ENCODE measurements at regions not wholly inside any gene's neighbourhood (a gene's known extent, or its start where the extent isn't known, plus 50 kb on each side); places are given as distances from the start of the nearest gene placed in this dataset.

- intact Hi-C loops (cut with DNase I; ENCODE audit: low total_unique reads) (no loop called here), in situ Hi-C loops (cut with MboI; ENCODE audit: low pct_ligation_motif_present in 1 of 4, low pct_unique_long_range_greater_than_20kb in 1 of 4, low sequenced_read_pairs in 3 of 4) (no loop called here)
- no peaks in the 10 kb centered on the region for H3K27me3 ChIP-seq
- no peak overlapping the region for H3K27ac ChIP-seq
- DNase-seq, result no peak
- no peak overlapping the region for H3K4me3 ChIP-seq
- H3K4me1 ChIP-seq, result no peaks in the 10 kb centered on the region
- H3K9me3 ChIP-seq, result no peaks in the 10 kb centered on the region
- no peaks in the 10 kb centered on the region for H3K36me3 ChIP-seq
- 79 to 80% methylated on average over 1 of the region's 1 CpG for WGBS, 2 donors (ENCODE audit: low coverage in 1 of 2)
- no peak for TF ChIP-seq CTCF (IDR thresholded peaks at IDR 0.05)
- no peak for TF ChIP-seq EP300 (IDR thresholded peaks at IDR 0.05; ENCODE audit: low read depth)
- no peak for TF ChIP-seq POLR2AphosphoS5 (IDR thresholded peaks at IDR 0.05)
- TF ChIP-seq POLR2A (IDR thresholded peaks at IDR 0.05), result no peak
These were observed 201.5 kb upstream of the ITGA4 start for GRCh38 chr2:181255651-181256050.

- DNase-seq, result no peak
- TF ChIP-seq EP300 (IDR thresholded peaks at IDR 0.05; ENCODE audit: low read depth), result no peak
- TF ChIP-seq CTCF (IDR thresholded peaks at IDR 0.05), result no peak
- TF ChIP-seq POLR2AphosphoS5 (IDR thresholded peaks at IDR 0.05), result no peak
- TF ChIP-seq POLR2A (IDR thresholded peaks at IDR 0.05), result no peak
- intact Hi-C loops (cut with DNase I; ENCODE audit: low total_unique reads), result no loop called here
These were observed 198.5 kb upstream of the ITGA4 start for GRCh38 chr2:181258720-181259119.

GRCh38 chr2:181262782-181263181, 194.4 kb upstream of the ITGA4 start:
- Histone ChIP-seq H3K4me3 (no peak overlapping the region), H3K4me1 (no peaks in the 10 kb centered on the region), H3K27ac (no peak overlapping the region), H3K27me3 (no peaks in the 10 kb centered on the region), H3K9me3 (no peaks in the 10 kb centered on the region), H3K36me3 (no peaks in the 10 kb centered on the region)
- intact Hi-C loops (cut with DNase I; ENCODE audit: low total_unique reads), result no loop called here
- in situ Hi-C loops (cut with MboI; ENCODE audit: low pct_ligation_motif_present in 1 of 4, low pct_unique_long_range_greater_than_20kb in 1 of 4, low sequenced_read_pairs in 3 of 4), result no loop called here
- DNase-seq, result no peak
- no peak for TF ChIP-seq EP300 (IDR thresholded peaks at IDR 0.05; ENCODE audit: low read depth)
- no peak for TF ChIP-seq POLR2AphosphoS5 (IDR thresholded peaks at IDR 0.05)
- TF ChIP-seq POLR2A (IDR thresholded peaks at IDR 0.05), result no peak
- TF ChIP-seq CTCF (IDR thresholded peaks at IDR 0.05), result no peak

More at GRCh38 chr2:181258720-181259119, 198.5 kb upstream of the ITGA4 start:
- H3K36me3 ChIP-seq, result no peaks in the 10 kb centered on the region
- H3K27me3 ChIP-seq, result no peaks in the 10 kb centered on the region
- H3K27ac ChIP-seq, result no peak overlapping the region
- H3K4me1 ChIP-seq, result no peaks in the 10 kb centered on the region
- in situ Hi-C loops (cut with MboI; ENCODE audit: low pct_ligation_motif_present in 1 of 4, low pct_unique_long_range_greater_than_20kb in 1 of 4, low sequenced_read_pairs in 3 of 4), result no loop called here
- 52 to 59% methylated on average over 2 of the region's 2 CpGs for WGBS, 2 donors (ENCODE audit: low coverage in 1 of 2)
- H3K4me3 ChIP-seq, result no peak overlapping the region
- no peaks in the 10 kb centered on the region for H3K9me3 ChIP-seq

- Histone ChIP-seq H3K9me3 (no peaks in the 10 kb centered on the region), H3K4me3 (no peak overlapping the region), H3K4me1 (no peaks in the 10 kb centered on the region), H3K27ac (no peak overlapping the region), H3K27me3 (no peaks in the 10 kb centered on the region), H3K36me3 (no peaks in the 10 kb centered on the region)
- 56 to 63% methylated on average over 1 of the region's 1 CpG for WGBS, 2 donors (ENCODE audit: low coverage in 1 of 2)
- TF ChIP-seq POLR2AphosphoS5 (IDR thresholded peaks at IDR 0.05) (no peak), EP300 (IDR thresholded peaks at IDR 0.05; ENCODE audit: low read depth) (no peak), CTCF (IDR thresholded peaks at IDR 0.05) (no peak), POLR2A (IDR thresholded peaks at IDR 0.05) (no peak)
- in situ Hi-C loops (cut with MboI; ENCODE audit: low pct_ligation_motif_present in 1 of 4, low pct_unique_long_range_greater_than_20kb in 1 of 4, low sequenced_read_pairs in 3 of 4) (no loop called here), intact Hi-C loops (cut with DNase I; ENCODE audit: low total_unique reads) (no loop called here)
- DNase-seq, result no peak
These were observed 193.2 kb upstream of the ITGA4 start for GRCh38 chr2:181264001-181264400.
